Esophagus squamous epithelium (tissue), 4 donors: ENCODE measurements at regions not wholly inside any gene's neighbourhood (a gene's known extent, or its start where the extent isn't known, plus 50 kb on each side); places are given as distances from the start of the nearest gene placed in this dataset.

Source experiments
- CTCF ChIP-seq, 6 experiments: fragments of 450-650 bp in 4 of 6; fragments of 200-600 bp in 2 of 6; sonication (generic) in 2 of 6; IDR thresholded peaks; one replicate each; pipeline ENCODE4 v1.5.1; 2016 to 2019; ENCODE audit warnings: antibody characterized with exemption in 6 of 6, mild to moderate bottlenecking in 4 of 6, moderate library complexity in 4 of 6
- POLR2A ChIP-seq, 4 donors: fragments of 450-650 bp; IDR thresholded peaks; one replicate each; pipeline ENCODE4 v1.6.1; 2017; ENCODE audit warnings: antibody characterized with exemption in 4 of 4, mild to moderate bottlenecking in 4 of 4, moderate library complexity in 3 of 4

GRCh38 chr5:39479537-39479936 is 54.8 kb upstream of the DAB2 start:
- TF ChIP-seq CTCF (IDR thresholded peaks at IDR 0.05) (no peak), POLR2A (IDR thresholded peaks at IDR 0.05) (no peak)
